Spleen (tissue), 7 donors: ENCODE measurements at regions not wholly inside any gene's neighbourhood (a gene's known extent, or its start where the extent isn't known, plus 50 kb on each side); places are given as distances from the start of the nearest gene placed in this dataset.

Source experiments
- CTCF ChIP-seq, 11 experiments: fragments of 200-600 bp in 7 of 11; fragments of 450-650 bp in 4 of 11; sonication (generic) in 4 of 11; IDR thresholded peaks in 8 of 11; conservative IDR thresholded peaks in 3 of 11; 1 replicate in 7 of 11; 2 replicates in 4 of 11; pipeline versions ENCODE4 v1.4.0 to v1.8.0; 2016 to 2021; ENCODE audit warnings: antibody characterized with exemption in 11 of 11, inconsistent platforms in 4 of 11, mild to moderate bottlenecking in 1 of 11
- POLR2AphosphoS5 ChIP-seq, 3 donors: sonication (generic); formaldehyde crosslinking; IDR thresholded peaks; one replicate each; pipeline ENCODE4 v1.5.1; 2017; ENCODE audit warnings: antibody characterized with exemption in 3 of 3
- donor health status: DM: no; HTN: no; CAD: no; lungs with moderate emphysema.
- donor health status: DM: no; HTN: no; CAD: no.
- donor health status: DM: no; HTN: no; CAD: no.

- TF ChIP-seq POLR2AphosphoS5 (IDR thresholded peaks at IDR 0.05) (no peak), CTCF (IDR thresholded peaks at IDR 0.05 in 8 of 11, conservative IDR thresholded peaks at IDR 0.05 in 3 of 11) (no peak)
Measured at GRCh38 chr15:28783466-28783865, 65.0 kb downstream of the GOLGA6L7 start.
